ENCODE measurements at regions not wholly inside any gene's neighbourhood (a gene's known extent, or its start where the extent isn't known, plus 50 kb on each side); places are given as distances from the start of the nearest gene placed in this dataset.

DNA sequence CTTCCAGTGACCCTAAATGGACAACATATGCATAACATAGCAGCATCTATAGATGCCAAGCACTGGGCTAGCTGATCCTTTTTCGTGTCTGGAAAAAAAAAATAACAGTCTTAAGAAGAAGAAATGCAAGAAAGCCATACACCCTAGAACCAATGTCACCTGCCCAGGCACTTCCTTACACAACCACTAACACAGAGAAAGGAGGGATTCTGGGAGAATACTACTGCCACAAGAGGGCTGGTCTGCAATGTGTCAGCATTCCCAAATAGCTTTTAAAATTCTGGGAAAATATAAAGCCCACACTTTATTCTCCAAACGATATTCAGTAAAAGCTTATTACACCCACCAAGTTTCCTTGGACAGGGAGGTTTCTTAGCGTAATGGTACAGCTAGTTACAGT is 271.2 kb downstream of the TBL1XR1 start:
- Histone ChIP-seq H3K79me2 (ENCODE audit: insufficient read depth, low read length) (no peaks in the 10 kb centered on the region), H3K36me3 (replicated peaks in 1 of 2; ENCODE audit: control insufficient read depth in 1 of 2, insufficient read depth in 2 of 2, low read length in 2 of 2) (no peaks in the 10 kb centered on the region), H3K27me3 (ENCODE audit: control insufficient read depth in 1 of 2, insufficient read depth in 2 of 2, low read length in 2 of 2) (no peaks in the 10 kb centered on the region), H2AFZ (ENCODE audit: low read length) (no peak overlapping the region), H3K9me3 (ENCODE audit: low read length) (no peaks in the 10 kb centered on the region), H3K4me1 (ENCODE audit: insufficient read depth, low read length) (peaks cover 2% of the 10 kb centered on the region), H3K4me3 (replicated peaks in 1 of 3; ENCODE audit: insufficient read depth in 1 of 3, low read depth in 2 of 3, low read length in 3 of 3) (no peak overlapping the region), H4K20me1 (ENCODE audit: insufficient read depth, low read length) (no peaks in the 10 kb centered on the region), H3K4me2 (ENCODE audit: low read depth, low read length) (no peak overlapping the region), H3K9ac (ENCODE audit: insufficient read depth, low read depth, low read length) (no peak overlapping the region), H3K27ac (ENCODE audit: extremely low read length, insufficient read depth, low read length) (no peak overlapping the region)
- no peak for DNase-seq (ENCODE audit: low spot score)
- ATAC-seq, result no peak
- in situ Hi-C loops (cut with HindIII; ENCODE audit: extremely low pct_ligation_motif_present, low pct_unique_long_range_greater_than_20kb), result no loop called here
- CTCF ChIA-PET (ENCODE audit: low intra/inter-chr PET ratio, low total read pairs), result no interaction called here
- intact Hi-C loops (cut with micrococcal nuclease; ENCODE audit: unreplicated experiment), result no loop called here
- POLR2A ChIA-PET, result no interaction called here
- no peak for FAIRE-seq
- BruUV-seq (replicated peaks), result no TSS peak
- no peak for TF ChIP-seq ZBTB38 (CRISPR knock-in tag; IDR thresholded peaks at IDR 0.05)
- no peak for TF ChIP-seq ZNF891 (CRISPR knock-in tag; IDR thresholded peaks at IDR 0.05)
- no peak for TF ChIP-seq KDM5B (CRISPR knock-in tag; IDR thresholded peaks at IDR 0.05; ENCODE audit: borderline replicate concordance)
- no peak for TF ChIP-seq MIXL1 (CRISPR knock-in tag; IDR thresholded peaks at IDR 0.05)
- TF ChIP-seq, protein P1, sequence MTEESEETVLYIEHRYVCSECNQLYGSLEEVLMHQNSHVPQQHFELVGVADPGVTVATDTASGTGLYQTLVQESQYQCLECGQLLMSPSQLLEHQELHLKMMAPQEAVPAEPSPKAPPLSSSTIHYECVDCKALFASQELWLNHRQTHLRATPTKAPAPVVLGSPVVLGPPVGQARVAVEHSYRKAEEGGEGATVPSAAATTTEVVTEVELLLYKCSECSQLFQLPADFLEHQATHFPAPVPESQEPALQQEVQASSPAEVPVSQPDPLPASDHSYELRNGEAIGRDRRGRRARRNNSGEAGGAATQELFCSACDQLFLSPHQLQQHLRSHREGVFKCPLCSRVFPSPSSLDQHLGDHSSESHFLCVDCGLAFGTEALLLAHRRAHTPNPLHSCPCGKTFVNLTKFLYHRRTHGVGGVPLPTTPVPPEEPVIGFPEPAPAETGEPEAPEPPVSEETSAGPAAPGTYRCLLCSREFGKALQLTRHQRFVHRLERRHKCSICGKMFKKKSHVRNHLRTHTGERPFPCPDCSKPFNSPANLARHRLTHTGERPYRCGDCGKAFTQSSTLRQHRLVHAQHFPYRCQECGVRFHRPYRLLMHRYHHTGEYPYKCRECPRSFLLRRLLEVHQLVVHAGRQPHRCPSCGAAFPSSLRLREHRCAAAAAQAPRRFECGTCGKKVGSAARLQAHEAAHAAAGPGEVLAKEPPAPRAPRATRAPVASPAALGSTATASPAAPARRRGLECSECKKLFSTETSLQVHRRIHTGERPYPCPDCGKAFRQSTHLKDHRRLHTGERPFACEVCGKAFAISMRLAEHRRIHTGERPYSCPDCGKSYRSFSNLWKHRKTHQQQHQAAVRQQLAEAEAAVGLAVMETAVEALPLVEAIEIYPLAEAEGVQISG (CRISPR knock-in tag; IDR thresholded peaks at IDR 0.05), result no peak
- no peak for TF ChIP-seq HOXA5 (CRISPR knock-in tag; IDR thresholded peaks at IDR 0.05)
- no peak for TF ChIP-seq TOPORS (CRISPR knock-in tag; IDR thresholded peaks at IDR 0.05)
- TF ChIP-seq RFX5 (IDR thresholded peaks at IDR 0.05; ENCODE audit: low read depth, low read length), result no peak
- TF ChIP-seq HIVEP1 (CRISPR knock-in tag; IDR thresholded peaks at IDR 0.05), result no peak
- TF ChIP-seq, protein P2, sequence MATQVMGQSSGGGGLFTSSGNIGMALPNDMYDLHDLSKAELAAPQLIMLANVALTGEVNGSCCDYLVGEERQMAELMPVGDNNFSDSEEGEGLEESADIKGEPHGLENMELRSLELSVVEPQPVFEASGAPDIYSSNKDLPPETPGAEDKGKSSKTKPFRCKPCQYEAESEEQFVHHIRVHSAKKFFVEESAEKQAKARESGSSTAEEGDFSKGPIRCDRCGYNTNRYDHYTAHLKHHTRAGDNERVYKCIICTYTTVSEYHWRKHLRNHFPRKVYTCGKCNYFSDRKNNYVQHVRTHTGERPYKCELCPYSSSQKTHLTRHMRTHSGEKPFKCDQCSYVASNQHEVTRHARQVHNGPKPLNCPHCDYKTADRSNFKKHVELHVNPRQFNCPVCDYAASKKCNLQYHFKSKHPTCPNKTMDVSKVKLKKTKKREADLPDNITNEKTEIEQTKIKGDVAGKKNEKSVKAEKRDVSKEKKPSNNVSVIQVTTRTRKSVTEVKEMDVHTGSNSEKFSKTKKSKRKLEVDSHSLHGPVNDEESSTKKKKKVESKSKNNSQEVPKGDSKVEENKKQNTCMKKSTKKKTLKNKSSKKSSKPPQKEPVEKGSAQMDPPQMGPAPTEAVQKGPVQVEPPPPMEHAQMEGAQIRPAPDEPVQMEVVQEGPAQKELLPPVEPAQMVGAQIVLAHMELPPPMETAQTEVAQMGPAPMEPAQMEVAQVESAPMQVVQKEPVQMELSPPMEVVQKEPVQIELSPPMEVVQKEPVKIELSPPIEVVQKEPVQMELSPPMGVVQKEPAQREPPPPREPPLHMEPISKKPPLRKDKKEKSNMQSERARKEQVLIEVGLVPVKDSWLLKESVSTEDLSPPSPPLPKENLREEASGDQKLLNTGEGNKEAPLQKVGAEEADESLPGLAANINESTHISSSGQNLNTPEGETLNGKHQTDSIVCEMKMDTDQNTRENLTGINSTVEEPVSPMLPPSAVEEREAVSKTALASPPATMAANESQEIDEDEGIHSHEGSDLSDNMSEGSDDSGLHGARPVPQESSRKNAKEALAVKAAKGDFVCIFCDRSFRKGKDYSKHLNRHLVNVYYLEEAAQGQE (IDR thresholded peaks at IDR 0.05; ENCODE audit: borderline replicate concordance in 1 of 2, low read depth in 1 of 2, low read length in 2 of 2), result no peak
- no peak for TF ChIP-seq SNAPC2 (CRISPR knock-in tag; IDR thresholded peaks at IDR 0.05)
- WGBS (ENCODE audit: low lambda C conversion rate), result 19% methylated on average over 3 of the region's 3 CpGs
